ENCODE measurements at regions not wholly inside any gene's neighbourhood (a gene's known extent, or its start where the extent isn't known, plus 50 kb on each side); places are given as distances from the start of the nearest gene placed in this dataset.

DNA sequence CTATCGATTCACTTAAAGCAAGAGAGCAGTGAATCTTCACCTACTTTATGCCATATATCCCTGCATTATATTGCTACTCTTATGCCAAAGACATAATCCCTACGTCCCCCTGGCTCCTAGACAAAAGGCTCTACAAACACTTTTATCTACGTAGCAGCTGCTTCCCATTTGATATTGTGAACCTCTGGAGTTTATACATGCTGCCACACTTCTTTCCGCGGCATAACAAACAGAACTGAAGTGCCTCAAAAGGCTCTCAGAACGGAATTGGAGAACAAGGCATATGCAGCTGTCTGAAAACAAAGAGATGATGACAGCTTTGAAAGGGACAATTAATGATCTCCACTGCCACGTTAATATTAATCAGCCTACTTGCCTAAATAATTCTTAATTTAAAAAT, 985.6 kb upstream of the LRRN3 start (continued):
- TF ChIP-seq, protein P1, sequence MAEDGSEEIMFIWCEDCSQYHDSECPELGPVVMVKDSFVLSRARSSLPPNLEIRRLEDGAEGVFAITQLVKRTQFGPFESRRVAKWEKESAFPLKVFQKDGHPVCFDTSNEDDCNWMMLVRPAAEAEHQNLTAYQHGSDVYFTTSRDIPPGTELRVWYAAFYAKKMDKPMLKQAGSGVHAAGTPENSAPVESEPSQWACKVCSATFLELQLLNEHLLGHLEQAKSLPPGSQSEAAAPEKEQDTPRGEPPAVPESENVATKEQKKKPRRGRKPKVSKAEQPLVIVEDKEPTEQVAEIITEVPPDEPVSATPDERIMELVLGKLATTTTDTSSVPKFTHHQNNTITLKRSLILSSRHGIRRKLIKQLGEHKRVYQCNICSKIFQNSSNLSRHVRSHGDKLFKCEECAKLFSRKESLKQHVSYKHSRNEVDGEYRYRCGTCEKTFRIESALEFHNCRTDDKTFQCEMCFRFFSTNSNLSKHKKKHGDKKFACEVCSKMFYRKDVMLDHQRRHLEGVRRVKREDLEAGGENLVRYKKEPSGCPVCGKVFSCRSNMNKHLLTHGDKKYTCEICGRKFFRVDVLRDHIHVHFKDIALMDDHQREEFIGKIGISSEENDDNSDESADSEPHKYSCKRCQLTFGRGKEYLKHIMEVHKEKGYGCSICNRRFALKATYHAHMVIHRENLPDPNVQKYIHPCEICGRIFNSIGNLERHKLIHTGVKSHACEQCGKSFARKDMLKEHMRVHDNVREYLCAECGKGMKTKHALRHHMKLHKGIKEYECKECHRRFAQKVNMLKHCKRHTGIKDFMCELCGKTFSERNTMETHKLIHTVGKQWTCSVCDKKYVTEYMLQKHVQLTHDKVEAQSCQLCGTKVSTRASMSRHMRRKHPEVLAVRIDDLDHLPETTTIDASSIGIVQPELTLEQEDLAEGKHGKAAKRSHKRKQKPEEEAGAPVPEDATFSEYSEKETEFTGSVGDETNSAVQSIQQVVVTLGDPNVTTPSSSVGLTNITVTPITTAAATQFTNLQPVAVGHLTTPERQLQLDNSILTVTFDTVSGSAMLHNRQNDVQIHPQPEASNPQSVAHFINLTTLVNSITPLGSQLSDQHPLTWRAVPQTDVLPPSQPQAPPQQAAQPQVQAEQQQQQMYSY (CRISPR knock-in tag; IDR thresholded peaks at IDR 0.05), result no peak

DNA sequence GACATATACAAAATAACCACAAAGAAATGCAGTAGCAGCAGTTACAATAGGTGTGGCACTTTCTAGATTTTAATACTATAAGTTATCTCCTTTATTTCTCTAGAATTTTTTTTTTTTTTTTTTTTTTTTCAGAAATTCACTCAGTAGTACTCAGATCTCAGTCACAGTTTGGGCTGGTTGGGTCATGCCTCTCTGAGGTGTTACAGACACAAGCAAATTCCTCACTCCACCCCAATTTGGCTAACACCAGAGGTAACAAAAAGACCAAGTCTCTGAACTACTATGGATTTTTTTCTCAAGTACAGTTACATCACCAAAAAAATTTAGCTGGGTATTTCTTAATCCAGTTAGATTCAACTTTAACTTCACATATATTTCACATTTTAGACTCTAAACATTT, 985.1 kb upstream of the LRRN3 start:
- POLR2A ChIA-PET, result no interaction called here
- ATAC-seq, result no peak

More for the DNA sequence above, 985.1 kb upstream of the LRRN3 start:
- Histone ChIP-seq H3K4me1 (ENCODE audit: insufficient read depth, low read length) (no peaks in the 10 kb centered on the region), H3K4me2 (ENCODE audit: low read depth, low read length) (no peak overlapping the region), H3K9ac (ENCODE audit: insufficient read depth, low read depth, low read length) (no peak overlapping the region), H3K4me3 (replicated peaks in 1 of 3; ENCODE audit: insufficient read depth in 1 of 3, low read depth in 2 of 3, low read length in 3 of 3) (no peak overlapping the region), H2AFZ (ENCODE audit: low read length) (no peak overlapping the region), H3K27me3 (ENCODE audit: control insufficient read depth in 1 of 2, insufficient read depth in 2 of 2, low read length in 2 of 2) (no peaks in the 10 kb centered on the region), H3K27ac (ENCODE audit: extremely low read length, insufficient read depth, low read length) (no peak overlapping the region), H3K9me3 (ENCODE audit: low read length) (no peaks in the 10 kb centered on the region), H3K79me2 (ENCODE audit: insufficient read depth, low read length) (no peaks in the 10 kb centered on the region), H4K20me1 (ENCODE audit: insufficient read depth, low read length) (no peaks in the 10 kb centered on the region), H3K36me3 (replicated peaks in 1 of 2; ENCODE audit: control insufficient read depth in 1 of 2, insufficient read depth in 2 of 2, low read length in 2 of 2) (no peaks in the 10 kb centered on the region)
- in situ Hi-C loops (cut with HindIII; ENCODE audit: extremely low pct_ligation_motif_present, low pct_unique_long_range_greater_than_20kb), result no loop called here
- BruUV-seq (replicated peaks), result no TSS peak
- intact Hi-C loops (cut with micrococcal nuclease; ENCODE audit: unreplicated experiment), result no loop called here
- CTCF ChIA-PET (ENCODE audit: low intra/inter-chr PET ratio, low total read pairs), result no interaction called here
- DNase-seq (ENCODE audit: low spot score), result no peak
- TF ChIP-seq FOXO1 (CRISPR knock-in tag; IDR thresholded peaks at IDR 0.05) (no peak), ZNF383 (CRISPR knock-in tag; IDR thresholded peaks at IDR 0.05; ENCODE audit: borderline replicate concordance) (no peak)
- TF ChIP-seq, protein P2, sequence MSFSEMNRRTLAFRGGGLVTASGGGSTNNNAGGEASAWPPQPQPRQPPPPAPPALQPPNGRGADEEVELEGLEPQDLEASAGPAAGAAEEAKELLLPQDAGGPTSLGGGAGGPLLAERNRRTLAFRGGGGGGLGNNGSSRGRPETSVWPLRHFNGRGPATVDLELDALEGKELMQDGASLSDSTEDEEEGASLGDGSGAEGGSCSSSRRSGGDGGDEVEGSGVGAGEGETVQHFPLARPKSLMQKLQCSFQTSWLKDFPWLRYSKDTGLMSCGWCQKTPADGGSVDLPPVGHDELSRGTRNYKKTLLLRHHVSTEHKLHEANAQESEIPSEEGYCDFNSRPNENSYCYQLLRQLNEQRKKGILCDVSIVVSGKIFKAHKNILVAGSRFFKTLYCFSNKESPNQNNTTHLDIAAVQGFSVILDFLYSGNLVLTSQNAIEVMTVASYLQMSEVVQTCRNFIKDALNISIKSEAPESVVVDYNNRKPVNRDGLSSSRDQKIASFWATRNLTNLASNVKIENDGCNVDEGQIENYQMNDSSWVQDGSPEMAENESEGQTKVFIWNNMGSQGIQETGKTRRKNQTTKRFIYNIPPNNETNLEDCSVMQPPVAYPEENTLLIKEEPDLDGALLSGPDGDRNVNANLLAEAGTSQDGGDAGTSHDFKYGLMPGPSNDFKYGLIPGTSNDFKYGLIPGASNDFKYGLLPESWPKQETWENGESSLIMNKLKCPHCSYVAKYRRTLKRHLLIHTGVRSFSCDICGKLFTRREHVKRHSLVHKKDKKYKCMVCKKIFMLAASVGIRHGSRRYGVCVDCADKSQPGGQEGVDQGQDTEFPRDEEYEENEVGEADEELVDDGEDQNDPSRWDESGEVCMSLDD (CRISPR knock-in tag; IDR thresholded peaks at IDR 0.05; ENCODE audit: borderline replicate concordance), result no peak
- no peak for FAIRE-seq
